Activated CD8-positive, alpha-beta memory T cell treated with anti-CD3 and anti-CD28 coated beads for 48 hours (primary cell): ENCODE measurements at regions not wholly inside any gene's neighbourhood (a gene's known extent, or its start where the extent isn't known, plus 50 kb on each side); places are given as distances from the start of the nearest gene placed in this dataset.

ENCODE experiments used
- DNase-seq, 3 experiments: peaks; one replicate each; pipeline ENCODE4 v3.0.0-alpha.2; 2020; ENCODE audit warnings: low read depth in 2 of 3, low spot score in 2 of 3

- no peak for DNase-seq
Observed at GRCh38 chr21:26659182-26659581, 86.1 kb upstream of the CYYR1 start.

- DNase-seq, result no peak
Observed at GRCh38 chr21:26655460-26655859, 82.4 kb upstream of the CYYR1 start.

GRCh38 chr21:26653430-26653829, 80.3 kb upstream of the CYYR1 start:
- no peak for DNase-seq

GRCh38 chr21:26652854-26653253, 79.8 kb upstream of the CYYR1 start:
- no peak for DNase-seq

- no peak for DNase-seq
Observed at GRCh38 chr21:26641062-26641461, 68.0 kb upstream of the CYYR1 start.

GRCh38 chr21:26637201-26637745, 64.2 kb upstream of the CYYR1 start:
- DNase-seq, result no peak

GRCh38 chr21:26635681-26636080, 62.6 kb upstream of the CYYR1 start:
- DNase-seq, result no peak

- no peak for DNase-seq
Observed at GRCh38 chr21:26632691-26633090, 59.6 kb upstream of the CYYR1 start.

GRCh38 chr21:26626187-26626586, 53.1 kb upstream of the CYYR1 start:
- DNase-seq, result no peak

- DNase-seq, result no peak
Observed at GRCh38 chr21:26624983-26625519, 52.0 kb upstream of the CYYR1 start.
